HG03139 (cell line): ENCODE measurements at regions not wholly inside any gene's neighbourhood (a gene's known extent, or its start where the extent isn't known, plus 50 kb on each side); places are given as distances from the start of the nearest gene placed in this dataset.

Experiments used
- ATAC-seq: cut with Tn5 transposase; IDR thresholded peaks from one replicate; pipeline ENCODE4 v1.9.1; 2021; ENCODE audit not compliant: unreplicated experiment

DNA sequence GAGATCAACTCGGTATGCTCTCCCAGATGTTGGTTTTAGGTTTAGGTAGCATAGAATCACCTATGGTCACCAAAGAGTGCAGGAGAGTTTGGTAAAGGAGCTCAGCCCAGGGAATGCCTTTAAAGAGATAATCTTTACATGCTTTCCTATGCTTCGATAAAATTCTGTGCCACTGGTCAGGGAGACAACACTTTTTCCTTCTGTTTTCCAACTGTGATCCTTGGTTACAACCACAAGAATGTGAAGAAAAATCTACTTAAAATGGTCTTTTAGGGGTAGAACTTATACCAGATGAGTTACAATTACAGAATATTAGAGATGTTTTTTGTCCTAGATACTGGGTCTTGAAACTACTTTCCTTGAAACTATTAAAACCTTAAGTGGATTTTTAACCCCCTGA lies 895.6 kb downstream of the TTLL7 start:
- ATAC-seq = no peak

DNA sequence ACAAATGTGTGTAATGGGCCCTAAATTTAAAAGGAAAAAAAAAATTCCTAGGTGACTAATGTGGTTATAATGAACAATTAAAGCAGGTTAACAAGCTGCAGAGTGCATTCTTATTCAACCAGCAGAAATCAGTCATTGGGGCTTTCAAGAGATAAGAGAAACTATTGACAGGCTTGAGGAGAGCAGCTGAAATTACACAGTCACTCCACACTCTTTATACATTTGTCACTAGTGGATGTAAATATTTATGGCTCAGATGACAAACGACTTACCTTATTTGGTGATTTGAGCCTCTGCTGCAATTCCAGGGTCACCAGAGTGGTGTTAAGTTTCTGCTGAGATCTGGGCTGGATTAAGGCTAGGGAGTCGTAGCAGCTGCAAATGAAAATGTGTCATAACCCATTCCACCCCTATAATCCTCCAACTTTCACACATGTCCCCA lies 896.3 kb downstream of the TTLL7 start:
- no peak for ATAC-seq

DNA sequence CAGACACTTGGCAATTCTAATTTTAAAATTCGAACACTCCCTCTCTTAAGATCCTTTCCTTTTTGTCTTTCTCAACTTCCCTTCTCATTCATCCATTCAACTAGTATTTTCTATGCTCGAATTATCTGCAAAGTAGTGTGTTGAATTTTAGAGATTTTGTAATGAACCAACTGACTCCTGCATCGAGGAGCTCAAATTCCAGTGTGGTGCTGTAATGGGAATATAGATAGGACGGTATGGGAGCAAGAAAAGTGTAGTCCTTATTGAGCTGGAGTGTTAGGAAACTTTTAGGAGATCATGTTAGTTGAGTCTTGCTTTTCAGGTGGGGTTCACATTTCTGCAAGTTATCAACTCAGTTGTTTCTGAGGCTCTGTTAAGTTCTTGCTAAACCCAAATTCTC lies 897.5 kb downstream of the TTLL7 start:
- ATAC-seq = no peak

DNA sequence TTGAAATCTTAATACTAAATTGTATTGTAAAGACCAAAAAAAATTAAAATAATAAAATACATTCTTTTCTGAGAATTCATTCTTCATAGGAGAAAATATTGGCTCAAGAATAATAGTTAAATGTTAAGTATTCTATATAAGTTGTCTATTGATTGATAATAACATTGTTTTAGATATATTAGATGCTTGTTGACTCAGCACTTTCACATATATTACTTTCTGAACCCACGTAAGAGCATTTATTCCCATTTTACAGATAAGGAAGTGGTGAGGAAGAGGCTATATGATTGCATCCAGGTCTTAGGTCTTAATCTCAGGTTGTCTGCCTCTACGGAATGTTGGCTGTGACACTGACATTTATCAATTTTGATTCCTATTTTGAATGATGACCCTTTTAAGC lies 898.8 kb downstream of the TTLL7 start:
- no peak for ATAC-seq

DNA sequence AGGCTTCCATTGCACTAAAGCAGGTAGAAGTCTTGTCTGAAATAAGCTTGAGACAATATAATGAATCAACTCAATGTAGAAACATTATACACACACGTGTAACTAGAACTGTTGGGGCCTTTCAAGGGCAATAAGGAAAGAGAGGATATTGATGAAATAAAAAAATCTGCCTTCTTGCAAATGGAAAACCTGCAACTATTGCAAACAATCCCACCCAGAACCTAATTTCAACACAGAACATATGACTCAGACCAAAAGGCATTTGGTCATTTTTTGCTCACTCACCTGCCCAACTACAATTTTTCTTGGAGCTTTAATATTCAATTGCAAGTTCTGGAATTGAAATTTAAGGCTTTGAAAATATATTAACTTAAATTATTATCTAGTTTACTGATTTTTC lies 900.1 kb downstream of the TTLL7 start:
- ATAC-seq = no peak

DNA sequence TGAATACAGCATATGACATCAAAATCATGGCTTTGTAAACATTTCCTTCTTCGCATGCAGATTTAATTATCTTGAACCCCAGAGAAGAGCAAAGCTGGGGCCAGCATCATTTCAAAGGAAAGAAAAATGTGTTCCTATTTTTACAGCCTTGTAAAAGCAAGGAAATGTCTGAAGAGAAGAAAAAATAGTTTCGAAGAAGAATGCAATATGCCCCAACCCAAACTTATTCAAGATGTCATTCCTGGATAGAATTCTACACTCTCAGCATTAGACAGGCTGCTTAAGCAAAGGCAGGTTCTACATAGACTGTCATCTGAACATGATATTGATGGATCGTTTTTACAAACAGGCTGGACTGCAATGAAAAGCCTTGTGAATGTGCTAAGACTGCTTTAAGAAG lies 900.8 kb downstream of the TTLL7 start:
- no peak for ATAC-seq

DNA sequence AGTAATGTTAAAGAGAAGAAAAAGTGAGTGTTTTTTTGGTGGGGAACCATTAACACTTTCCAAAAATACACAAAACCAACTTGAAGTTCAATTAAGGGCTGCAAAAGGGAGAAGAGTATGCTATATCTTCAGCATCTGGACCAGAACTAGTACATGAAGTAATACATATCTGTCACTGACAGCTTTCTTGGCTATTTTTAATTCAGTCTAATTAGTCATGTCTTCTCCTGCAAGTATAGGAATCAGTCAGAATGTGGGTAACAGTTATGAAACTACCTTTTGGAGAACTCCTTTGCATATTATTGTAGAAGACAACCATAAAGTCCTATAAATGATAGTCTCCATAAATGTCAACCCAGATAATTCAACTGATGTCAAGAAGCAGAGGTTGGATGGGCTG lies 901.2 kb downstream of the TTLL7 start:
- ATAC-seq = no peak

DNA sequence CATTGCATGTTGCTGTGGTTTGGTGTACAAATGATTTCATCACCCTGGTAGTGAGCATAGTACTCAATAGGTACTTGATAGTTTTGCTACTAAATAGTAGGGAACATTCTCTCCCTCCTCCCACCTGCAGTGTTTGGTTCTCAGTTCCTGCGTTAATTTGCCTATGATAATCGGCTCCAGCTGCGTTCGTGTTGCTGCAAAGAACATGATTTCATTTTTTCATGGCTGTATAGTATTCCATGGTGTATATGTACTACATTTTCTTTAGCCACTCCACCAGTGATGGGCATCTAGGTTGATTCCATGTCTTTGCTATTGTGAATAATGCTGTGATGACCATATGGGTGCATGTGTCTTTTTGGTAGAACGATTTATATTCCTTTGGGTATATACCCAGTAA lies 903.4 kb downstream of the TTLL7 start:
- no peak for ATAC-seq

DNA sequence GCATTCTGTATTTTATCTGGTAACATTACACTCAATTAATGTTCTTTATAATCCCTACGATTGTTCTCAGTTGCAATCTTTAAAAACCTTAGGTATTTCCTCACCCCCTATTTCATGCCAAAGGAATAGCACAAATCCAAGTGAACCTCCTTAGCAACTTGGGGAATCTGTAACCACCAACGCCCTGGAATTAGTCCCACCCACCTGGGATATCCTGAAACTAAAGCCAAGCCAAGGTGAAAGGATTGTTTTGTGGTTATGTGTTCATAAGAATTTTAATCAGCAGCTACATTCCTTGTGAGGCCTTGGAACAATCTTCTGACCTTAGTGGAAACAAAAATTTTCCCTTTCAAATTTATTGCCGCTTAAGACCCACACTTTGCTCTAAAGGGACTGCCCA lies 908.7 kb downstream of the TTLL7 start:
- ATAC-seq = no peak

DNA sequence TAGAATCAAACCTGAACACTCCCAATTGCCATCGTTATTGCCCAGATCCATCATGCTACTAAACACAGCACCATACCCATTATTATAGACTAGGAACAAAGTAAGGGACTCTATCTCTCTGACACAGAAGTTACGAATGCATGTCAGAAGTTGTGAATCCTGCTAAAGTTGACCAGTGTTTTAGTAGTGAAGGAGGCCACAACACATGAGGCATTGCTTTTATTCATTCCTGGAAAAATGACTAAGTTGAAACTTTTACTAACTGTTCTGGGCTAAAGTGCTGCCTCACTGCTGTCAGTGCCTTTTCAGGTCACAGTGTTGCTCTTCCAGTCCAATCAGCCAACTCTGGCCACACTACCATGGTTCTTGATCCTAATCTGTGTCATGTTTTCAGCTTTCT lies 911.1 kb downstream of the TTLL7 start:
- ATAC-seq = no peak

DNA sequence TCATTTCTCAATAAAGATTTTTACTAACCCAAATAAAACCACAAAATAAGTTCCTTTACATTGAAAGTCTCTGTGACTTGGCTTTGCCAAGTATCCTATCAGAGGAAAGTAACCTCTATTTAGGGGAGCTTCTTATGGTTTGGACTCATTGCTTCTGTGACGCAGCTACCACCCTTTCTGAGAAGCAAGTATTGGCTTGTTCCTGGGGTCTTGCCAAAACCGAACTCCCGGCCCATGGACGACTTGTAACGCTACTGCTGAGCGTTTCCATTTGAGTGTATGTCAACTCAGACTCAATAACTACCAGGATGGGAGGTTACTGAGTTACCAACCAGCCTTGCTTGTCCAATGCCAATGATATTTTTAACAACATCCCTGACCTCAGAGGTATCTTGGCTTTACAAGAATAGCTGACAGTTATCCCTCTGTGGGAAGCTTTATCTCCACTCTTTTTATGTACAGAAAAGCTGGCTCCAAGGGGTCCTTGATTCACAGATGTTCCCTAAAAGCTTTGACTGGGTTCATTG lies 911.9 kb downstream of the TTLL7 start:
- no peak for ATAC-seq

DNA sequence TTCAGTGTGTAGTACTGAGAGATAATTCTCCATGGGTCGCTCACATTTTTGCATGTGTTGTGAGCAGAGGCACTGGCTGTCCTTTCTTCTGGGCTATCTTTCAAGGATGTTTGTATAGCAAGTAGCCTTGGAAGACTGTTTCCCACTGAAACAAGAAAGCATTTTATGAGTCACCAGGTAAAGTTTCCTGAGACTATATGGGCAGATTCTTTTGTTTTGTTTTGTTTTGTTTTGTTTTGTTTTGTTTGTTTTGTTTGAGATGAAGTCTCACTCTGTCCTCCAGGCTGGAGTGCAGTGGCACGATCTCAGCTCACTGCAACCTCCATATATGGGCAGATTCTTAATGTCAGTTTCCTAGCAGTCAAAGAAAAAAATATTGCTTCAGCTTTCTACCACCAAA lies 912.6 kb downstream of the TTLL7 start:
- ATAC-seq = no peak

DNA sequence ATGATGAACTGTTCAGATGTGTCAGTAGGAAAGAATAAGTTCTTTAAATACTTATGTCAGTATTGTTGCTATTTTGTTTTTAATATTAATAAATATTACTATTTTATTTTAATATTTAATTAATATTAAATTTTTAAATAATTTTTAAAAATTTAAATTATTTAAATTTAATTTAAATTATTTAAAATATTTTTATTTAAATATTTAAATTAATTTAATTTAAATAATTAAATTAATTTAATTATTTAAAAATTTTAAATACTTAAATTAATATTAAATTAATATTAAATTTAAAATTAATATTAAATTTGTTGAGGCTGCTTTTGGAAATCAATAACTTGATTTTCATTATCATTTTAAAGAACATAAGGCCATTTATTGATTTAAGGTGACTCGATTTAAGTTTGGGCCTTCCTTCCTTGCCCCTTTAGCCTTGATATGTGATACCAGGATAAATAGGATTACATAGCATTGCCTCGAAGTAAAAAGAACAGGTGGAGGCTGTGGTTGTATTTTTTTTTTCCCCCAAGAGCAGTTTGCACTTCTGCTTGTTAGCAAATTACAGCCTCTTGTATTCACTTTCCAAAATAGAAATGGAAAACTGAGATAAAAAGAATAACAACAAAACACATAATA lies 915.2 kb downstream of the TTLL7 start:
- no peak for ATAC-seq

DNA sequence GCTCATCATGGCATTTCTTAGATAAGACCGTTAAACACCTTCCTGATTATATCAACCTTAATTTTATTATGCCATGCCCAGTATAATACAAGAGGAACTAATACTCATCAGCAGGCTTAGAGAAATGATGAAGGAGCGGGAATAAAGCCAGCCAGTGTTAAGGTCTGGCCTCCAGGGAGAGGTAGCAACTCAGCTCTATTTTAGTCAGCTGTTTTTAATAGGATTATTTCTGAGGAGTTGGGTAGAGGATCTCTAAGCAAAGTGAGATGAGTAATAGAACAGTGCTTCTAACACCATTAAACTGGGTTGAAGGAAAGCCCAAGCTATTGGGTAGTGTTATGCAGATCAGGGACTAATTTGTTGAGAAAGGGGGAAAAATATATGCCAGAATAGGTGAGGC lies 921.5 kb downstream of the TTLL7 start:
- ATAC-seq = no peak

DNA sequence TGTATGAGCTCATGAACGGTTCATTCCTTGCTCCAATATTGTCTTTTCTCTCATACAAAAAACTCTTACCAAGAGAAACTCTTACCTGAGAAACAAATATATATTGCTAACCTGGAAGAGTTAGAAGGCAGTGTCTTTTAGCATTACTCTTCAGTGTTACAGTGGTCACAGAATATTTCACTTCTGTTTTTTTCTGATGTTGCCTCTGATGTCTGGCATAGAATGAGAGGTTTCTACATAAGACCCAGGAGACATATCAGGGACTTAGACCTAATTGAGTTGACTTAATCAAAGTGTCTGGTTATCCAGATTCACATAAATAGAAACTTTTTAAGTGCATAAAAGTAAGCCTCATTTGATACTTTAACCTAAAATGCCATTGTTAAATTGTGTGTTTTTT lies 923.8 kb downstream of the TTLL7 start:
- ATAC-seq = no peak

DNA sequence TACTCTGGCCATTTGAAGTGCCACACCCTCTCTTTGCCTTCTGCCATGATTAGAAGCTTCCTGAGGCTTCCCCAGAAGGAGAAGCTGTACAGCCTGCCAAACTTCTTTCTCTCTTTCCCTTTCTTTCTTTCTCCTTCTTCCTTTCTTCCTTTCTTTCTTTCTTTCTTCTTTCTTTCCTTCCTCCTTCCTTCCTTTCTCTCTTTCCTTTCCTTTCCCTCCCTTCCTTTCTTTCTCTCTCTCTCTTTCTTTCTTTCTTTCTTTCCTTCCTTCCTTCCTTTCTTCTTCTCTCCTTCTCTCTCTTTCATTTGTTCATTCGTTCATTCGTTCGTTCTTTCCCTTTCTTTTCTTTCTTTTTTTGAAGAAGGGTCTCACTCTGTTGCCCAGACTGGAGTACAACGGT lies 931.0 kb downstream of the TTLL7 start:
- ATAC-seq = no peak

DNA sequence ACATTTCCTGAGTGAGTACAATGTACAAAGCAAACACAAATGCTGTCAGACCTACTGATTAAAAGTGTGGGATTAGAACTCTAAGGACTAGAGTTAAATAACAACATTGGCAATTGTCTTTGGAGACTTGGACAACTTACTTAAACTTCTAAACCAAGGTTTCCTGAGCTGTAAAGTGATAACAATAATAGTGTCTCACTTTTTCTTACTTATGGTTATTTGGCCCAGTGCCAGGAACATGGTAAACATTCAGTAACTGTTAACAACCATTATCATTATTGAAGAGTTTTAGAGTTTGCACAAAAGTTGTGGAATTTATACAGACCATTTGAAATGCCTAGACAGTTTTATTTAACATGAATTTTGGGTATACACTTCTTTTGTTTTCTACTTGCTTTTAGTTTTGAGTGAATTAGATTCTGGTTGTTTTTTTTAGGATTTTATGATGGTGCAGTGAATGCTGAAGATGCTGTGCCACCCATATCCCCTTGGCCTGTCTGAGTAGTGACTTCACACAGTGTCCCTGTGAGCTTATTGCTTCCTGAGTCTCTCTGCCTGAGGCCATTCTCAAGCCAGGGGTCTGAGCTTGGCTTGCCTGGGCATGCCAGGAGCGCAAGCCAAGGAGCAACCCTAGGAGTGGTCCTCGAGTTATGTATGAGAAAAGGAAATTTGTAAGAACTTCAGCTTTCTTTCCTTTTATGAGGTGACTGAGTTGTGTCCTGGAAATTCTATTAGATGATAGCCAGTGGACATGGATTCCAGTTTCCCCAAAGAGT lies 932.8 kb downstream of the TTLL7 start:
- ATAC-seq = no peak

DNA sequence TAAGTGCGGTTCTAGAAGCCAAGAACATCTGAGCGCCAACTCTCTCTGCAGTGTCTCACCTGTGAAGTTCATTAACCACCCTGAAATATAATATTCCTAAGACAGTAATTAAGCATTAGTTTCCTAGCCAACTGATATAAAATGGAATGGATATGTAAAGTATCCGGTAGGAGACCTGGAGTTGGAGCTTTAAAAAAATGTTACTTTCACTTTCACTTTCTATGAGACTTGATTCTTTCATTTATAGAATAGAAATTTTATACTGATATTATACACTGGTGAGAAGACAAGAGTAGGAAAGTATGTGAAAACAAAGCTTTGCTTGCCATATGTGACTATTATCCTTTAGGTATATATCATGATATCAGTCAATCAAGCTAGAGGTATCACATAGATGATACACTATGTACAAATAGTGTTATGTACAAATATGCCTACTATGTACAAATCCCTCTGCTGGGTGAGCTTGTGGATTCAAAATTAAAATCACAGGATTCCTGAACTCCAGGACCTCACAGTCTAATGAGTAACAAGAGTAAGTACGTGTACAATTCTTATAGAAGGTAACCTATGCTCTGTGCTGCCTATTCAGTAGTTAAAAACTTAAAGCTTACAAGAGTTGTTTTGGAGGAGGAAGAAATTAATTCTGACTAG lies 934.2 kb downstream of the TTLL7 start:
- no peak for ATAC-seq

DNA sequence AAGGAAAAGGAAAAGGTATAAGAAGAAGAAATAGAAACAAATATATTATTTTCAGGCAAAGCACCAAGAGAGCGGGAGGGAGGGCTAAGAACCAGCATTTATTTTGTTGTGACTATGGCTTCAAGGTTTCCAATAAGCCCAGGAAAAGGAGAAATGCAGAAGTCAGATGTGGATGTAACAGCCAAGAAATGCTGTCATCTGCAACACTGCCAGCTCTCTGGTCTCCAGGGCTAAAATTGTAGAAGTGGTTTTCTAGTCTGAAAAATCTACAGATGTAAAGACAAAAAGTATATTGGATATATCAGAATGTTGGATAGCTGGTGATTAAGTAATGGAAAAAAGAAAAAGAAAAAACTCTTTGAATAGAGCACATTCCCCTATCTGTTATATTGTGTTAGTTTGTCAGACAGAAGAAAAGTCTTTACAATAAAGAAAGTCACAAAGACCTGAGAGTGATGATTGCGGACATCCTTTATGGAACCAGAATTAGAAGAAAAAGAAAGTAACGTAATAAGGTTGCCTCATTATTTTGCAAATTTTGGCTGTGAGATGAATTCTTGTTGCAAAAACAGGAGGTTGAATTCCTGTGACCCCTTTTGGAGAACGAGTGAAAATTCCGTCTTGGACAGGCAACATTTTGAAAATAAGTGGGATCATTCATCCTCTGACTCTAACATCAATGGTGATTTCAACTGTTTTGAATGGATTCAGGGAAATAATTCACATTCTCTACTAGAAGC lies 938.1 kb downstream of the TTLL7 start:
- ATAC-seq = no peak

DNA sequence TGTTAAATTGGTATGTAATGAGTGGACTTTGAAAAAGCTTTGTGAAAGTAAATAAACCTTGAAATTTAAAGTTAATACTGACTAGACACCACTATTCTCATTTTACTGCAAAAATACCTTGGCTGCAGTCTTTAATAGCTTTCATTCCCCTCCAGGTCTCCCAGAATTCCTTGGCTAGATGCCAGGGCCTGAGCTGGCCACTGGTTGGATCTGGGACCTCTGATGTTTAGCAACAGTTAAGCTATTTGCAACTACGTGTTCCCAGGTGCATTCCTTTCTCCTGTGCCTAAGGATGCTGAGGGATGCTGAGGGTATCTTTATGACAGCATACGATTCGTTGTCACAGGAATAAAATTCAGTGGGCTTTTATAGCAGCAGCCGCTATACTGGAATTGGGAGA lies 938.7 kb downstream of the TTLL7 start:
- no peak for ATAC-seq

DNA sequence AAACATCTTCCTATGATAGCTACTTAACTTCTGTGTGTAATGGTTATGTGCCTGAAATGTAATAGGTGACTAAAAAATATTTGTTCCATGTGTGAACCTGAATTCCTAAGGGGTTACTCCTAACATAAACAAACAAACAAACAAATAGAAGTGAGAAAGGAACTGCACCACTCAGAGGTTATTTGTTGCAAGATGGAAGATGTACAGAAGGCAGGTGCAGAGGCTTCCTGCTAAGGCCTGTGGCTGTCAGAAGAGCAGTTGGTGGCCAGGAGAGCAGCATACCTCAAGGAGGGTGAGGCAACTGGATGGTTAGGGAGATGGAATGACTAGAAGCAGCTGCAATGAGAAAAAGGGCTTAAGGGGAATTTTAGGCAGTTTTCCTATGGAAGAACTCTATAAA lies 940.6 kb downstream of the TTLL7 start:
- ATAC-seq = no peak
